ENCODE measurements at regions not wholly inside any gene's neighbourhood (a gene's known extent, or its start where the extent isn't known, plus 50 kb on each side); places are given as distances from the start of the nearest gene placed in this dataset.

- no peaks in the 10 kb centered on the region for H3K9me3 ChIP-seq (ENCODE audit: insufficient read depth, low read depth, low read length)
- H3K36me3 ChIP-seq (ENCODE audit: insufficient read depth, low read length): no peaks in the 10 kb centered on the region
- H4K20me1 ChIP-seq (ENCODE audit: insufficient read depth, low read length, poor library complexity, severe bottlenecking): no peaks in the 10 kb centered on the region
- H3K27me3 ChIP-seq (ENCODE audit: insufficient read depth, low read length, poor library complexity, severe bottlenecking): no peaks in the 10 kb centered on the region
- TF ChIP-seq, protein P1, sequence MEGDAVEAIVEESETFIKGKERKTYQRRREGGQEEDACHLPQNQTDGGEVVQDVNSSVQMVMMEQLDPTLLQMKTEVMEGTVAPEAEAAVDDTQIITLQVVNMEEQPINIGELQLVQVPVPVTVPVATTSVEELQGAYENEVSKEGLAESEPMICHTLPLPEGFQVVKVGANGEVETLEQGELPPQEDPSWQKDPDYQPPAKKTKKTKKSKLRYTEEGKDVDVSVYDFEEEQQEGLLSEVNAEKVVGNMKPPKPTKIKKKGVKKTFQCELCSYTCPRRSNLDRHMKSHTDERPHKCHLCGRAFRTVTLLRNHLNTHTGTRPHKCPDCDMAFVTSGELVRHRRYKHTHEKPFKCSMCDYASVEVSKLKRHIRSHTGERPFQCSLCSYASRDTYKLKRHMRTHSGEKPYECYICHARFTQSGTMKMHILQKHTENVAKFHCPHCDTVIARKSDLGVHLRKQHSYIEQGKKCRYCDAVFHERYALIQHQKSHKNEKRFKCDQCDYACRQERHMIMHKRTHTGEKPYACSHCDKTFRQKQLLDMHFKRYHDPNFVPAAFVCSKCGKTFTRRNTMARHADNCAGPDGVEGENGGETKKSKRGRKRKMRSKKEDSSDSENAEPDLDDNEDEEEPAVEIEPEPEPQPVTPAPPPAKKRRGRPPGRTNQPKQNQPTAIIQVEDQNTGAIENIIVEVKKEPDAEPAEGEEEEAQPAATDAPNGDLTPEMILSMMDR (conservative IDR thresholded peaks at IDR 0.05; ENCODE audit: low read length): no peak
- TF ChIP-seq EZH2phosphoT487 (IDR thresholded peaks at IDR 0.05; ENCODE audit: borderline replicate concordance): no peak
- H3K4me1 ChIP-seq (ENCODE audit: insufficient read depth, low read length, poor library complexity, severe bottlenecking): no peaks in the 10 kb centered on the region
- H3K9me2 ChIP-seq (replicated peaks; ENCODE audit: low read depth, low read length): no peaks in the 10 kb centered on the region
- H3F3A ChIP-seq (ENCODE audit: low read depth): no peaks in the 10 kb centered on the region
- H2AFZ ChIP-seq (ENCODE audit: low read length): no peak overlapping the region
- H3K4me3 ChIP-seq (ENCODE audit: low read length, poor library complexity, severe bottlenecking): no peak overlapping the region
- no peaks in the 10 kb centered on the region for H3K79me2 ChIP-seq (ENCODE audit: insufficient read depth, low read length)
- H3K9ac ChIP-seq (ENCODE audit: low read depth, low read length, poor library complexity, severe bottlenecking): no peak overlapping the region
- H3K4me2 ChIP-seq (ENCODE audit: low read depth, low read length, poor library complexity, severe bottlenecking): no peak overlapping the region
Measured at GRCh38 chr9:73738741-73739530, 587.3 kb downstream of the ANXA1 start.

DNA sequence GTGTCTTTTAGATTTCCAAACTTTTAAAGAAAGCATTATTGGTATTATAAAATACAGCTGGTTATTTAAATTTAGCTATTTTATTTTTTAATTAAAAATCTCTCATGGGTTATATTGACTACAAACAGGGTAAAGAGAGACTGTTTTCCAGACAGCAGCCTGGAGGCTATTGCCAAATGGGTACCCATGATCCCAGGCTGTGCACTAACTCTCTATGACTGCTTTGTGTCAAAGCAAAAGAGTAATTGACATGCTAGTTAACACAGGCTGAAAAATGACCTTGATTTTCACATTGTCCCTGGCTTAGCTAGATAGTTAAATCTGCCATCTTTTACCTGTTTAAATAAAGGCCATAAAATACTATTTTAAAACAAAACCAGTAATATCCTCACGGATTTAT, 589.7 kb downstream of the ANXA1 start:
- H3K4me1 ChIP-seq (ENCODE audit: insufficient read depth, low read length, poor library complexity, severe bottlenecking): no peaks in the 10 kb centered on the region
- H3K9me3 ChIP-seq (ENCODE audit: insufficient read depth, low read depth, low read length): no peaks in the 10 kb centered on the region
- H3F3A ChIP-seq (ENCODE audit: low read depth): no peaks in the 10 kb centered on the region
- H3K27me3 ChIP-seq (ENCODE audit: insufficient read depth, low read length, poor library complexity, severe bottlenecking): no peaks in the 10 kb centered on the region
- H3K36me3 ChIP-seq (ENCODE audit: insufficient read depth, low read length): no peaks in the 10 kb centered on the region
- no peaks in the 10 kb centered on the region for H3K79me2 ChIP-seq (ENCODE audit: insufficient read depth, low read length)
- no peak overlapping the region for H3K4me2 ChIP-seq (ENCODE audit: low read depth, low read length, poor library complexity, severe bottlenecking)
- no peak overlapping the region for H3K4me3 ChIP-seq (ENCODE audit: low read length, poor library complexity, severe bottlenecking)
- no peak for TF ChIP-seq EZH2phosphoT487 (IDR thresholded peaks at IDR 0.05; ENCODE audit: borderline replicate concordance)
- TF ChIP-seq, protein P1 (conservative IDR thresholded peaks at IDR 0.05; ENCODE audit: low read length): no peak
- no peaks in the 10 kb centered on the region for H3K9me2 ChIP-seq (replicated peaks; ENCODE audit: low read depth, low read length)
- H2AFZ ChIP-seq (ENCODE audit: low read length): no peak overlapping the region
- no peaks in the 10 kb centered on the region for H4K20me1 ChIP-seq (ENCODE audit: insufficient read depth, low read length, poor library complexity, severe bottlenecking)
- H3K9ac ChIP-seq (ENCODE audit: low read depth, low read length, poor library complexity, severe bottlenecking): no peak overlapping the region

GRCh38 chr9:73742412-73742811, 590.7 kb downstream of the ANXA1 start:
- Histone ChIP-seq H3K4me3 (ENCODE audit: low read length, poor library complexity, severe bottlenecking) (no peak overlapping the region), H3K27me3 (ENCODE audit: insufficient read depth, low read length, poor library complexity, severe bottlenecking) (no peaks in the 10 kb centered on the region), H4K20me1 (ENCODE audit: insufficient read depth, low read length, poor library complexity, severe bottlenecking) (no peaks in the 10 kb centered on the region), H3K9me3 (ENCODE audit: insufficient read depth, low read depth, low read length) (no peaks in the 10 kb centered on the region), H3K4me1 (ENCODE audit: insufficient read depth, low read length, poor library complexity, severe bottlenecking) (no peaks in the 10 kb centered on the region), H3K4me2 (ENCODE audit: low read depth, low read length, poor library complexity, severe bottlenecking) (no peak overlapping the region), H3K36me3 (ENCODE audit: insufficient read depth, low read length) (no peaks in the 10 kb centered on the region), H2AFZ (ENCODE audit: low read length) (no peak overlapping the region), H3K9ac (ENCODE audit: low read depth, low read length, poor library complexity, severe bottlenecking) (no peak overlapping the region), H3F3A (ENCODE audit: low read depth) (no peaks in the 10 kb centered on the region), H3K9me2 (replicated peaks; ENCODE audit: low read depth, low read length) (no peaks in the 10 kb centered on the region), H3K79me2 (ENCODE audit: insufficient read depth, low read length) (no peaks in the 10 kb centered on the region)
- TF ChIP-seq, protein P1 (conservative IDR thresholded peaks at IDR 0.05; ENCODE audit: low read length): no peak
- no peak for TF ChIP-seq EZH2phosphoT487 (IDR thresholded peaks at IDR 0.05; ENCODE audit: borderline replicate concordance)

Data from Loucy (cell line).